GM12878 (cell line): ENCODE measurements at regions not wholly inside any gene's neighbourhood (a gene's known extent, or its start where the extent isn't known, plus 50 kb on each side); places are given as distances from the start of the nearest gene placed in this dataset.

ENCODE experiments used
- ATAC-seq: fragments of 200-7000 bp; cut with Tn5 transposase; 3 replicates; pipeline ENCODE4 v1.9.1; 2020; ENCODE audit warnings: mild to moderate bottlenecking, moderate library complexity
- BruUV-seq: library from RNA; stranded (reverse); fragments of 400-500 nt; replicated peaks from 2 replicates; lab custom pipeline; 2021; lab: Mats Ljungman, UMichigan
- CTCF ChIA-PET: fragments of 300-600 bp; sonication (Branson Sonifier 250); formaldehyde crosslinking; extraction: SDS; loops from one replicate; lab custom pipeline; 2021; ENCODE audit warnings: inconsistent platforms; lab: Yijun Ruan, JAX
- POLR2A ChIA-PET: fragments of 350-600 bp; formaldehyde crosslinking; extraction: SDS; loops from one replicate; lab custom pipeline; 2021; ENCODE audit warnings: inconsistent platforms; lab: Charles Lee
- RAD21 ChIA-PET: fragments of 300-600 bp; sonication (Branson Sonifier 250); formaldehyde crosslinking; loops from one replicate; lab custom pipeline; 2023; ENCODE audit warnings: antibody characterized with exemption; ENCODE audit not compliant: unreplicated experiment; lab: Charles Lee
- SMC1A ChIA-PET: fragments of 300-600 bp; sonication (Branson Sonifier 250); formaldehyde crosslinking; loops from one replicate; lab custom pipeline; 2023; ENCODE audit not compliant: unreplicated experiment, uncharacterized antibody; lab: Charles Lee
- DNase-seq: peaks from one replicate; pipeline ENCODE4 v3.0.0-alpha.2; 2011; ENCODE audit warnings: low read depth, low spot score
- FAIRE-seq: peaks from 3 replicates; lab custom pipeline; 2011; peaks lifted over from hg19 to GRCh38; lab: Jason Lieb, UNC
- H2AFZ ChIP-seq: 2 replicates; pipeline ENCODE4 v1.6.0; 2011; ENCODE audit warnings: low read depth, low read length, control low read depth; ENCODE audit not compliant: control insufficient read depth
- H3K27ac ChIP-seq: 2 replicates; pipeline ENCODE4 v1.5.1; 2011; ENCODE audit warnings: control low read depth; ENCODE audit not compliant: control insufficient read depth, insufficient read depth
- H3K27me3 ChIP-seq, 2 experiments: replicated peaks in 1 of 2; 2 replicates each; pipeline versions ENCODE4 v1.6.0 to v1.6.1; 2011; ENCODE audit warnings: low read length in 1 of 2; ENCODE audit not compliant: control insufficient read depth in 2 of 2, insufficient read depth in 2 of 2
- H3K36me3 ChIP-seq, 2 experiments: 2 replicates each; pipeline ENCODE4 v1.5.1; 2011; ENCODE audit warnings: low read length in 1 of 2; ENCODE audit not compliant: control insufficient read depth in 2 of 2, insufficient read depth in 2 of 2
- H3K4me1 ChIP-seq: 2 replicates; pipeline ENCODE4 v1.6.1; 2011; ENCODE audit warnings: mild to moderate bottlenecking, low read length, moderate library complexity, mixed read lengths; ENCODE audit not compliant: control insufficient read depth, insufficient read depth
- H3K4me2 ChIP-seq: 2 replicates; pipeline ENCODE4 v1.6.0; 2011; ENCODE audit warnings: control low read depth; ENCODE audit not compliant: control insufficient read depth, insufficient read depth
- H3K4me3 ChIP-seq: fragments of 200-600 bp; sonication (generic); 2 replicates; pipeline ENCODE4 v1.5.1; 2016
- H3K79me2 ChIP-seq: 2 replicates; pipeline ENCODE4 v1.6.0; 2011; ENCODE audit warnings: low read length; ENCODE audit not compliant: control insufficient read depth, insufficient read depth
- H3K9ac ChIP-seq: 2 replicates; pipeline ENCODE4 v1.8.0; 2011; ENCODE audit warnings: low read length, control low read depth, mixed read lengths; ENCODE audit not compliant: control insufficient read depth, insufficient read depth
- H3K9me3 ChIP-seq: replicated peaks from 3 replicates; pipeline ENCODE4 v1.5.1; 2011; ENCODE audit warnings: mild to moderate bottlenecking, low read length; ENCODE audit not compliant: control insufficient read depth, insufficient read depth
- H4K20me1 ChIP-seq: 2 replicates; pipeline ENCODE4 v1.6.0; 2011; ENCODE audit not compliant: control insufficient read depth, insufficient read depth
- FOXK2 ChIP-seq: fragments of 450-650 bp; IDR thresholded peaks from 2 replicates; pipeline ENCODE4 v1.6.1; 2017; ENCODE audit warnings: mild to moderate bottlenecking, moderate library complexity
- MYC ChIP-seq: IDR thresholded peaks from 2 replicates; pipeline ENCODE4 v1.6.1; 2011; ENCODE audit warnings: mild to moderate bottlenecking, low read length, moderate library complexity, inconsistent platforms; ENCODE audit not compliant: insufficient read depth, insufficient replicate concordance, insufficient read length, severe bottlenecking
- NR2C1 ChIP-seq: fragments of 450-650 bp; IDR thresholded peaks from 2 replicates; pipeline ENCODE4 v1.6.1; 2017; ENCODE audit warnings: antibody characterized with exemption, mild to moderate bottlenecking, moderate library complexity
- NR2C2 ChIP-seq: IDR thresholded peaks from 2 replicates; pipeline ENCODE4 v1.6.1; 2011; ENCODE audit warnings: borderline replicate concordance, low read depth; ENCODE audit not compliant: control insufficient read depth, insufficient read length
- PAX5 ChIP-seq: IDR thresholded peaks from 2 replicates; pipeline ENCODE4 v1.6.1; 2011; ENCODE audit warnings: low read depth, low read length, borderline replicate concordance
- SPI1 ChIP-seq: IDR thresholded peaks from 2 replicates; pipeline ENCODE4 v1.6.1; 2011; ENCODE audit warnings: low read depth, mild to moderate bottlenecking, low read length, moderate library complexity, borderline replicate concordance; ENCODE audit not compliant: insufficient read depth
- WGBS: methylation state at CpG from one replicate; pipeline ENCODE4 v1.1.6; 2016; ENCODE audit warnings: low lambda C conversion rate; ENCODE audit not compliant: insufficient replicate concordance, insufficient coverage; ENCODE audit errors: missing lambda C conversion rate; 5-methylcytosine and 5-hydroxymethylcytosine counted together
- in situ Hi-C: fragments of 300-500 bp; cut with MboI; formaldehyde crosslinking; loops from 9 replicates; pipeline ENCODE4 v1.14.3; 2018; ENCODE audit warnings: mixed read lengths
- intact Hi-C: fragments of 100-400 bp; cut with micrococcal nuclease; formaldehyde crosslinking; loops from one replicate; pipeline ENCODE4 v1.14.2; 2022; ENCODE audit not compliant: unreplicated experiment
- TF ChIP-seq, protein P1 (sequence below), 3 experiments: IDR thresholded peaks in 2 of 3; conservative IDR thresholded peaks in 1 of 3; 2 replicates each; pipeline ENCODE4 v1.5.1; 2011; ENCODE audit warnings: low read depth in 3 of 3, low read length in 3 of 3, mild to moderate bottlenecking in 3 of 3, control low read depth in 2 of 3, moderate library complexity in 2 of 3, inconsistent platforms in 1 of 3, mixed read lengths in 1 of 3; ENCODE audit not compliant: control insufficient read depth in 2 of 3, insufficient read depth in 1 of 3; ENCODE audit errors: extremely low read depth in 1 of 3

DNA sequence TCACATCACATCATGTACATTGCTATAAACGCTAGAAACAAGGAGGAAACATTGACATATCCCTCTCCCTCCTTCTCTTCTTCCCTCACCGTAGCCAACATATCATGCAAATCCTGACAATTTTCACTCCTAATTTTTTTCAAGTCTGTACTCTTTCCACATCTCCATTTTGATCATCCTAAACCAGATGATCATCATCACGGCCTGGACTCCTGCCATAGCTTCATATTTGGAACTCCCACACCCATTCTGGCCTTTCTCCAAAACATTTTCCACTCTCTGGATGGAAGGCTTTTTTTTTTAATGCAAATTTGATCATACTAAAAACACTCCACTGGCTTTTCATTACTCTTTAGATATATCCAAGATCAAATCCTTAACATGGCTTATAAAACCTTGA, 248.0 kb upstream of the CNTN3 start:
- 19% methylated on average over 3 of the region's 3 CpGs for WGBS
- H3K9ac ChIP-seq, result no peak overlapping the region
- RAD21 ChIA-PET, result no interaction called here
- in situ Hi-C loops, result no loop called here
- FAIRE-seq (no peak), DNase-seq (no peak), ATAC-seq (no peak)
- TF ChIP-seq NR2C1 (no peak), PAX5 (no peak), NR2C2 (no peak)
- TF ChIP-seq, protein P1, sequence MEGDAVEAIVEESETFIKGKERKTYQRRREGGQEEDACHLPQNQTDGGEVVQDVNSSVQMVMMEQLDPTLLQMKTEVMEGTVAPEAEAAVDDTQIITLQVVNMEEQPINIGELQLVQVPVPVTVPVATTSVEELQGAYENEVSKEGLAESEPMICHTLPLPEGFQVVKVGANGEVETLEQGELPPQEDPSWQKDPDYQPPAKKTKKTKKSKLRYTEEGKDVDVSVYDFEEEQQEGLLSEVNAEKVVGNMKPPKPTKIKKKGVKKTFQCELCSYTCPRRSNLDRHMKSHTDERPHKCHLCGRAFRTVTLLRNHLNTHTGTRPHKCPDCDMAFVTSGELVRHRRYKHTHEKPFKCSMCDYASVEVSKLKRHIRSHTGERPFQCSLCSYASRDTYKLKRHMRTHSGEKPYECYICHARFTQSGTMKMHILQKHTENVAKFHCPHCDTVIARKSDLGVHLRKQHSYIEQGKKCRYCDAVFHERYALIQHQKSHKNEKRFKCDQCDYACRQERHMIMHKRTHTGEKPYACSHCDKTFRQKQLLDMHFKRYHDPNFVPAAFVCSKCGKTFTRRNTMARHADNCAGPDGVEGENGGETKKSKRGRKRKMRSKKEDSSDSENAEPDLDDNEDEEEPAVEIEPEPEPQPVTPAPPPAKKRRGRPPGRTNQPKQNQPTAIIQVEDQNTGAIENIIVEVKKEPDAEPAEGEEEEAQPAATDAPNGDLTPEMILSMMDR (IDR thresholded peaks at IDR 0.05 in 2 of 3, conservative IDR thresholded peaks at IDR 0.05 in 1 of 3; ENCODE audit: control insufficient read depth in 2 of 3, extremely low read depth in 1 of 3, insufficient read depth in 1 of 3, low read depth in 3 of 3, low read length in 3 of 3), result no peak
- H3K4me1 ChIP-seq, result no peaks in the 10 kb centered on the region
- POLR2A ChIA-PET, result no interaction called here
- no peaks in the 10 kb centered on the region for H3K27me3 ChIP-seq
- H3K4me2 ChIP-seq, result no peak overlapping the region
- H4K20me1 ChIP-seq, result no peaks in the 10 kb centered on the region
- BruUV-seq, result no TSS peak
- SMC1A ChIA-PET, result no interaction called here
- H3K36me3 ChIP-seq, result no peaks in the 10 kb centered on the region
- no peaks in the 10 kb centered on the region for H3K79me2 ChIP-seq
- intact Hi-C loops, result no loop called here
- CTCF ChIA-PET, result no interaction called here
- H3K27ac ChIP-seq, result no peak overlapping the region
- H3K4me3 ChIP-seq, result no peak overlapping the region
- no peaks in the 10 kb centered on the region for H3K9me3 ChIP-seq
- H2AFZ ChIP-seq, result no peak overlapping the region

GRCh38 chr3:74861211-74861610, 246.8 kb upstream of the CNTN3 start:
- TF ChIP-seq FOXK2, result no peak
- no peak for TF ChIP-seq MYC
- TF ChIP-seq SPI1, result no peak
- Histone ChIP-seq H3K4me2 (no peak overlapping the region), H3K9ac (no peak overlapping the region), H3K9me3 (no peaks in the 10 kb centered on the region), H2AFZ (no peak overlapping the region), H3K27ac (no peak overlapping the region), H3K4me3 (no peak overlapping the region), H4K20me1 (no peaks in the 10 kb centered on the region), H3K36me3 (no peaks in the 10 kb centered on the region), H3K79me2 (no peaks in the 10 kb centered on the region), H3K4me1 (no peaks in the 10 kb centered on the region), H3K27me3 (no peaks in the 10 kb centered on the region)
- WGBS, result 33% methylated on average over 3 of the region's 3 CpGs
- BruUV-seq, result no TSS peak
- SMC1A ChIA-PET, result no interaction called here
- CTCF ChIA-PET, result no interaction called here
- POLR2A ChIA-PET, result interaction anchor here (0.5 kb wide), 1 partner anchor 12 kb away, joined by 4 read pairs; no protein-coding TSS in a partner anchor
- intact Hi-C loops (no loop called here), in situ Hi-C loops (no loop called here)
- FAIRE-seq (no peak), DNase-seq (no peak), ATAC-seq (no peak)
- RAD21 ChIA-PET, result no interaction called here
